Uterus (tissue), 2 donors: ENCODE measurements at regions not wholly inside any gene's neighbourhood (a gene's known extent, or its start where the extent isn't known, plus 50 kb on each side); places are given as distances from the start of the nearest gene placed in this dataset.

Experiments used
- POLR2A ChIP-seq, 2 donors: fragments of 450-650 bp; IDR thresholded peaks; one replicate each; pipeline ENCODE4 v1.6.1; 2016; ENCODE audit warnings: antibody characterized with exemption in 2 of 2, mild to moderate bottlenecking in 1 of 2, moderate library complexity in 1 of 2
- TF ChIP-seq, protein P1 (sequence below), 4 experiments: fragments of 200-600 bp in 2 of 4; fragments of 450-650 bp in 2 of 4; sonication (generic) in 2 of 4; IDR thresholded peaks; one replicate each; pipeline ENCODE4 v1.5.1; 2016 to 2019; ENCODE audit warnings: antibody characterized with exemption in 4 of 4, mild to moderate bottlenecking in 2 of 4, moderate library complexity in 1 of 4

DNA sequence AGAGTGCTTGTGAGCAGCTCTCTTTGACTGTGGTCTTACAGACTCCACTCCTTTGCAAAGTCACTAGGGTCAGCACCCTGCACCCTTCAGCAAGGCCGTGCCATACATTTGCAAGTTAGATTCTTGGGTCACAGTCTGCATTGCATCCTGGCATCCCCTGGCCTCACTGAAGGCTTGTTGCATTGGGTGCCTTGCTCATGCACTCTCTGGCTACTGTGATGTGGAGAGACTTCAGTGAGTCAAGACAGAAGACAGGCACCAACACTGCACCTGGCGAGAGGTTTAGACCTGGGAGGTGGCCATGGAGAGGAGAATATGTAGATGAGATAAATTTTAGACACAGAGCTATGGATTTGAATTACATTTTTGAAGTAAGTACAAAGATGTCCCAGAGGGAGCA lies 146.4 kb upstream of the COPS8 start:
- TF ChIP-seq, protein P1, sequence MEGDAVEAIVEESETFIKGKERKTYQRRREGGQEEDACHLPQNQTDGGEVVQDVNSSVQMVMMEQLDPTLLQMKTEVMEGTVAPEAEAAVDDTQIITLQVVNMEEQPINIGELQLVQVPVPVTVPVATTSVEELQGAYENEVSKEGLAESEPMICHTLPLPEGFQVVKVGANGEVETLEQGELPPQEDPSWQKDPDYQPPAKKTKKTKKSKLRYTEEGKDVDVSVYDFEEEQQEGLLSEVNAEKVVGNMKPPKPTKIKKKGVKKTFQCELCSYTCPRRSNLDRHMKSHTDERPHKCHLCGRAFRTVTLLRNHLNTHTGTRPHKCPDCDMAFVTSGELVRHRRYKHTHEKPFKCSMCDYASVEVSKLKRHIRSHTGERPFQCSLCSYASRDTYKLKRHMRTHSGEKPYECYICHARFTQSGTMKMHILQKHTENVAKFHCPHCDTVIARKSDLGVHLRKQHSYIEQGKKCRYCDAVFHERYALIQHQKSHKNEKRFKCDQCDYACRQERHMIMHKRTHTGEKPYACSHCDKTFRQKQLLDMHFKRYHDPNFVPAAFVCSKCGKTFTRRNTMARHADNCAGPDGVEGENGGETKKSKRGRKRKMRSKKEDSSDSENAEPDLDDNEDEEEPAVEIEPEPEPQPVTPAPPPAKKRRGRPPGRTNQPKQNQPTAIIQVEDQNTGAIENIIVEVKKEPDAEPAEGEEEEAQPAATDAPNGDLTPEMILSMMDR (IDR thresholded peaks at IDR 0.05) = no peak
- TF ChIP-seq POLR2A (IDR thresholded peaks at IDR 0.05) = no peak
